H9 (cell line): ENCODE measurements at regions not wholly inside any gene's neighbourhood (a gene's known extent, or its start where the extent isn't known, plus 50 kb on each side); places are given as distances from the start of the nearest gene placed in this dataset.

Experiments used
- DNase-seq: peaks from one replicate; pipeline ENCODE4 v3.0.0-alpha.2; 2017
- H2AFZ ChIP-seq: one replicate; pipeline ENCODE4 v1.6.1; 2013; ENCODE audit warnings: mild to moderate bottlenecking, low read length, control low read depth, moderate library complexity
- H2AK5ac ChIP-seq: 2 replicates; pipeline ENCODE4 v1.6.1; 2013; ENCODE audit warnings: low read length, control low read depth, mixed read lengths; ENCODE audit not compliant: insufficient read length
- H2BK120ac ChIP-seq: one replicate; pipeline ENCODE4 v1.6.1; 2013; ENCODE audit warnings: low read depth, mild to moderate bottlenecking, low read length, control low read depth, inconsistent platforms; ENCODE audit not compliant: poor library complexity, severe bottlenecking
- H2BK12ac ChIP-seq: 2 replicates; pipeline ENCODE4 v1.6.1; 2013; ENCODE audit warnings: low read length, control low read depth, mixed read lengths, low read depth; ENCODE audit not compliant: insufficient read length
- H2BK15ac ChIP-seq: 2 replicates; pipeline ENCODE4 v1.6.1; 2013; ENCODE audit warnings: low read depth, low read length, control low read depth
- H2BK20ac ChIP-seq: one replicate; pipeline ENCODE4 v1.6.1; 2013; ENCODE audit warnings: low read depth, mild to moderate bottlenecking, low read length, control low read depth, inconsistent platforms; ENCODE audit not compliant: poor library complexity, severe bottlenecking
- H2BK5ac ChIP-seq: 2 replicates; pipeline ENCODE4 v1.6.1; 2013; ENCODE audit warnings: low read length, control low read depth, mixed read lengths; ENCODE audit not compliant: insufficient read length
- H3K14ac ChIP-seq: 2 replicates; pipeline ENCODE4 v1.6.1; 2013; ENCODE audit warnings: low read length, control low read depth; ENCODE audit not compliant: insufficient read depth
- H3K18ac ChIP-seq: 2 replicates; pipeline ENCODE4 v1.6.1; 2013; ENCODE audit warnings: low read depth, mild to moderate bottlenecking, mixed read lengths, low read length, control low read depth; ENCODE audit not compliant: insufficient read length
- H3K23ac ChIP-seq: 2 replicates; pipeline ENCODE4 v1.6.1; 2013; ENCODE audit warnings: low read length, control low read depth, mixed read lengths, low read depth; ENCODE audit not compliant: insufficient read length
- H3K23me2 ChIP-seq: 2 replicates; pipeline ENCODE4 v1.6.1; 2013; ENCODE audit warnings: low read depth, mild to moderate bottlenecking, mixed read lengths, low read length, control low read depth; ENCODE audit not compliant: insufficient read length, poor library complexity, severe bottlenecking
- H3K27ac ChIP-seq: 2 replicates; pipeline ENCODE4 v1.5.1; 2013; ENCODE audit warnings: low read length, control low read depth, mixed read lengths, low read depth; ENCODE audit not compliant: insufficient read length
- H3K27me3 ChIP-seq: 2 replicates; pipeline ENCODE4 v1.6.1; 2013; ENCODE audit warnings: low read length, control low read depth, inconsistent platforms; ENCODE audit not compliant: insufficient read depth
- H3K4ac ChIP-seq: 2 replicates; pipeline ENCODE4 v1.6.1; 2013; ENCODE audit warnings: low read depth, mild to moderate bottlenecking, control low read depth, inconsistent platforms, low read length, moderate library complexity
- H3K4me1 ChIP-seq: 2 replicates; pipeline ENCODE4 v1.6.1; 2013; ENCODE audit warnings: low read length, control low read depth, inconsistent platforms; ENCODE audit not compliant: insufficient read depth
- H3K4me2 ChIP-seq: 2 replicates; pipeline ENCODE4 v1.6.1; 2013; ENCODE audit warnings: low read length, control low read depth, mixed read lengths; ENCODE audit not compliant: insufficient read length, insufficient read depth
- H3K56ac ChIP-seq: 2 replicates; pipeline ENCODE4 v1.6.1; 2013; ENCODE audit warnings: low read depth, mild to moderate bottlenecking, mixed read lengths, low read length, control low read depth; ENCODE audit not compliant: insufficient read length
- H3K79me1 ChIP-seq: 2 replicates; pipeline ENCODE4 v1.6.1; 2013; ENCODE audit warnings: low read depth, mild to moderate bottlenecking, moderate library complexity, low read length, control low read depth, inconsistent platforms; ENCODE audit not compliant: insufficient read depth, poor library complexity, severe bottlenecking
- H3K79me2 ChIP-seq: 2 replicates; pipeline ENCODE4 v1.6.1; 2013; ENCODE audit warnings: low read length, control low read depth, inconsistent platforms; ENCODE audit not compliant: insufficient read depth
- H3K9ac ChIP-seq: 2 replicates; pipeline ENCODE4 v1.6.1; 2013; ENCODE audit warnings: low read length, control low read depth, mixed read lengths; ENCODE audit not compliant: insufficient read length; ENCODE audit errors: extremely low read depth
- H3K9me3 ChIP-seq: one replicate; pipeline ENCODE4 v1.6.1; 2013; ENCODE audit warnings: low read depth, low read length, inconsistent platforms; ENCODE audit not compliant: control insufficient read depth
- H3T11ph ChIP-seq: one replicate; pipeline ENCODE4 v1.6.1; 2013; ENCODE audit warnings: mild to moderate bottlenecking, low read length, control low read depth, inconsistent platforms
- H4K20me1 ChIP-seq: one replicate; pipeline ENCODE4 v1.6.1; 2013; ENCODE audit not compliant: control insufficient read depth, insufficient read length, insufficient read depth
- H4K5ac ChIP-seq: 2 replicates; pipeline ENCODE4 v1.6.1; 2013; ENCODE audit warnings: low read depth, mild to moderate bottlenecking, mixed read lengths, low read length, control low read depth; ENCODE audit not compliant: insufficient read length
- H4K8ac ChIP-seq: replicated peaks from 2 replicates; pipeline ENCODE4 v1.6.1; 2013; ENCODE audit warnings: low read length, control low read depth, mixed read lengths, low read depth; ENCODE audit not compliant: insufficient read length
- H4K91ac ChIP-seq: 2 replicates; pipeline ENCODE4 v1.6.1; 2013; ENCODE audit warnings: low read depth, mild to moderate bottlenecking, moderate library complexity, mixed read lengths, low read length, control low read depth; ENCODE audit not compliant: insufficient read length
- H3K27ac Mint-ChIP-seq, 3 experiments: 2 replicates in 2 of 3; 3 replicates in 1 of 3; pipeline ENCODE4 v1.8.0; 2020 to 2021; ENCODE audit warnings: mixed read lengths in 3 of 3, mild to moderate bottlenecking in 1 of 3, moderate library complexity in 1 of 3
- H3K27me3 Mint-ChIP-seq: 2 replicates; pipeline ENCODE4 v1.8.0; 2021; ENCODE audit warnings: low read depth, mild to moderate bottlenecking, moderate library complexity, mixed read lengths
- H3K36me3 Mint-ChIP-seq, 3 experiments: 2 replicates in 2 of 3; 3 replicates in 1 of 3; pipeline ENCODE4 v1.8.0; 2020 to 2021; ENCODE audit warnings: low read depth in 3 of 3, mixed read lengths in 3 of 3; ENCODE audit not compliant: insufficient read depth in 1 of 3
- H3K4me1 Mint-ChIP-seq, 2 experiments: 2 replicates each; pipeline ENCODE4 v1.8.0; 2020; ENCODE audit warnings: mixed read lengths in 2 of 2
- H3K4me3 Mint-ChIP-seq, 2 experiments: 2 replicates in 1 of 2; 3 replicates in 1 of 2; pipeline ENCODE4 v1.8.0; 2020 to 2021; ENCODE audit warnings: mild to moderate bottlenecking in 2 of 2, mixed read lengths in 2 of 2, moderate library complexity in 1 of 2
- H3K9me3 Mint-ChIP-seq, 2 experiments: 2 replicates in 1 of 2; 3 replicates in 1 of 2; pipeline ENCODE4 v1.8.0; 2020; ENCODE audit warnings: mild to moderate bottlenecking in 2 of 2, mixed read lengths in 2 of 2, moderate library complexity in 1 of 2
- WGBS: extraction: QIAGEN DNeasy Blood & Tissue Kit; methylation state at CpG from one replicate; pipeline ENCODE4 v1.1.7; 2013; ENCODE audit warnings: missing lambda C conversion rate, low lambda C conversion rate, mixed read lengths; ENCODE audit not compliant: insufficient read length; ENCODE audit errors: extremely low coverage; 5-methylcytosine and 5-hydroxymethylcytosine counted together
- TF ChIP-seq, protein P1 (sequence below): fragments of 200-600 bp; sonication (generic); conservative IDR thresholded peaks from 3 replicates; pipeline ENCODE4 v1.8.0; 2021; ENCODE audit warnings: antibody characterized with exemption, mild to moderate bottlenecking

DNA sequence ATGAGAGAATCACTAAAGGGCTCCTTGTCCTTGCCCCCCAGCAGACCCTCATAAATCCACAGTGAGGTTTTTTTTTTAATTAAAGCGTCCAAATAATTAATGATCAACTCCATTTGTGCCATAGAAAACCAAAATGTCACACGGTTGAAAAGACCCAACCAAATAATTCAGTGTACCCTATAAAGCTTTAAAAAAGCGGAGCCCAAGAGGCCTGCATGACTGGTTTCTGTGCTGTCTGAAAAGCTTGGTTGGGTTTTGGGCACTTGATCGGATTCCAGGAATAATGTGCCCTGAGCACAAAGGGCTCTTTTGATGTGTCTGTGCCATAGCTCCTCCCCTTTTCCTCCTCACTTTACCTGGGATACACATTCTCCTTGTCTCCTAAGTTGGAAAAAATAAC lies 523.2 kb downstream of the TNS1 start:
- Histone ChIP-seq H3K14ac (no peak overlapping the region), H3K4me2 (no peak overlapping the region), H2AFZ (no peak overlapping the region), H3K23me2 (no peaks in the 10 kb centered on the region), H2BK20ac (no peak overlapping the region), H3K18ac (no peak overlapping the region), H4K20me1 (no peaks in the 10 kb centered on the region), H2BK15ac (no peak overlapping the region), H3K4ac (no peak overlapping the region), H3K27me3 (no peaks in the 10 kb centered on the region), H3K9ac (no peak overlapping the region), H2AK5ac (no peak overlapping the region), H2BK120ac (no peak overlapping the region), H3T11ph (no peak overlapping the region), H3K56ac (no peak overlapping the region), H4K91ac (no peak overlapping the region), H4K5ac (no peak overlapping the region), H2BK12ac (no peak overlapping the region), H3K9me3 (no peaks in the 10 kb centered on the region), H3K4me1 (peaks cover 8% of the 10 kb centered on the region; the same call in 1 of the 2 replicates), H3K27ac (no peak overlapping the region), H2BK5ac (no peak overlapping the region), H3K23ac (no peak overlapping the region), H3K79me1 (no peaks in the 10 kb centered on the region), H3K79me2 (no peaks in the 10 kb centered on the region), H4K8ac (no peak overlapping the region)
- Mint-ChIP-seq H3K36me3 (no peaks in the 10 kb centered on the region), H3K9me3 (no peaks in the 10 kb centered on the region), H3K27ac (peak overlapping the region in 2 of 3 experiments; percentile 44 to 50; a peak in 3 of 7 replicates), H3K4me3 (0 out of 5 replicates have a peak overlapping the region, but pooled peaks of 1 of the 2 experiments have one; percentile 10), H3K4me1 (peaks cover 15% of the 10 kb centered on the region in 2 experiments), H3K27me3 (no peaks in the 10 kb centered on the region; the same call in 1 of the 2 replicates)
- no CpG with 5 or more reads among the region's 4 CpGs for WGBS
- TF ChIP-seq, protein P1, sequence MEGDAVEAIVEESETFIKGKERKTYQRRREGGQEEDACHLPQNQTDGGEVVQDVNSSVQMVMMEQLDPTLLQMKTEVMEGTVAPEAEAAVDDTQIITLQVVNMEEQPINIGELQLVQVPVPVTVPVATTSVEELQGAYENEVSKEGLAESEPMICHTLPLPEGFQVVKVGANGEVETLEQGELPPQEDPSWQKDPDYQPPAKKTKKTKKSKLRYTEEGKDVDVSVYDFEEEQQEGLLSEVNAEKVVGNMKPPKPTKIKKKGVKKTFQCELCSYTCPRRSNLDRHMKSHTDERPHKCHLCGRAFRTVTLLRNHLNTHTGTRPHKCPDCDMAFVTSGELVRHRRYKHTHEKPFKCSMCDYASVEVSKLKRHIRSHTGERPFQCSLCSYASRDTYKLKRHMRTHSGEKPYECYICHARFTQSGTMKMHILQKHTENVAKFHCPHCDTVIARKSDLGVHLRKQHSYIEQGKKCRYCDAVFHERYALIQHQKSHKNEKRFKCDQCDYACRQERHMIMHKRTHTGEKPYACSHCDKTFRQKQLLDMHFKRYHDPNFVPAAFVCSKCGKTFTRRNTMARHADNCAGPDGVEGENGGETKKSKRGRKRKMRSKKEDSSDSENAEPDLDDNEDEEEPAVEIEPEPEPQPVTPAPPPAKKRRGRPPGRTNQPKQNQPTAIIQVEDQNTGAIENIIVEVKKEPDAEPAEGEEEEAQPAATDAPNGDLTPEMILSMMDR, result no peak
- no peak for DNase-seq
